Stimulated activated CD8-positive, alpha-beta memory T cell treated with anti-CD3 and anti-CD28 coated beads, Interleukin-15, amount 100 ng/mL, for 24 hours (primary cell): ENCODE measurements at regions not wholly inside any gene's neighbourhood (a gene's known extent, or its start where the extent isn't known, plus 50 kb on each side); places are given as distances from the start of the nearest gene placed in this dataset.

Experiments
- DNase-seq: peaks from one replicate; pipeline ENCODE4 v3.0.0-alpha.2; 2020; ENCODE audit warnings: low read depth

DNA sequence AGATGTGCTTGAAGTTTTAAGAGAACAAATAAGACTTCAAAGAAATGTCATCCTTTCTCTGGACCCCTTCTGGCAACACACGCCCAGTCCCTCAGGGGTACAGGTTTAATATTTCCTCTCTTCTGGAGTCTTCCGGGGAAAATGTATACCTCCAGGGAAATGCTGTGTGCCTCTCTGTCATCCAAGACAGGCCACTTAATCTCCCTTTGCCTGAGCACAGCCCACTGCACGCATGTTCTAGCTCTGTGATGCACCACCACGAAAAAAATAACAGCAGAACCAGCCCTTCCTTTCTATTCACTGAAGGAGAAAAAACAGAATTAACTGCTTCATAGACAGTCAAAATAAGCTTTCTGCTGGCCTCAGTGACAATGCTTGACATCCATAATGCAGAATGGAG, 140.1 kb downstream of the RBFOX3 start:
- no peak for DNase-seq

DNA sequence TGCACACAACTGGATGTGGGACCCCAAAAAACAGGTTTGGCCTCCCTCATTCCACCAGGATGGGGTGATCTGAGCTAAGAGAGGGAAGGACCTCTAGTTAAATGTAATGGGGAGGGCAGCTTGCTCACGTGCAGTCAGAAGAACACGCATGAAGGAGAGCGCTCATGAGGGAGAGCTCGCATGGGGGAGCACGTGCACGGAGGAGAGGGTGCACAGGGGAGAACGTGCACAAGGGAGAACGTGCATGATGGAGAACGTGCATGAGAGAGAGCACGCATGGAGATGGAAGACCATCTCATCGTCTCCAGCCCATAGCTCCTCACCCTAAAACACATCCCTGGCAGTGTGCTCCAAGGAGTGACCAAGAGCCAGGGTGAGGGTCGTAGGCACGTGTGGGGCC, 141.2 kb downstream of the RBFOX3 start:
- no peak for DNase-seq

DNA sequence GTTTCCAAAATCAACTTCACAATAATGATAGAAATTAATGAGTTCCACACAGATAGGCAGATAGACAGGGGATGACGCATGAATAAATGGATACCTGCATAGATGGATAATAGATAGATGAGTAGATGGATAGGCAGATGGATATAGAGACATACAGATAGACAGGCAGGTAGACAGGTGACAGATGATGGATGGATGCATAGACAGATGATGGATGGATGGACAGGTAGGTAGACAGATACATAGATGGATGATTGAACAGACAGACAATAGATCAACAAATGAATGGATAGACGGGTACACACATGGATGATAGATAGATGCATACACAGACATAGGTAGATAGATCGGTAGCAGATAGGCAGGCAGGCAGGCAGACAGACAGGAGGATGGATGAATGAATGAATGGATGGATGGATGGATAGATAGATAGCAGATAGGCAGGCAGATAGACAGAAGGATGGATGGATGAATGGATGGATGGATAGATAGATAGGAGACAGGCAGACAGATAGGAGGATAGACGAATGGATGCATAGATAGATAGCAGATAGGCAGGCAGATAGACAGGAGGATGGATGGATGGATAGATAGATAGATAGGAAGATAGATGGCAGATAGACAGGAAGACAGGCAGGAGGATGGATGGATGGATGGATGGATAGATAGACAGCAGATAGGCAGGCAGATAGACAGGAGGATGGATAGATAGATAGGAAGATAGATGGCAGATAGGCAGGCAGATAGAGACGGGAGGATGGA, 142.5 kb downstream of the RBFOX3 start:
- DNase-seq = no peak

DNA sequence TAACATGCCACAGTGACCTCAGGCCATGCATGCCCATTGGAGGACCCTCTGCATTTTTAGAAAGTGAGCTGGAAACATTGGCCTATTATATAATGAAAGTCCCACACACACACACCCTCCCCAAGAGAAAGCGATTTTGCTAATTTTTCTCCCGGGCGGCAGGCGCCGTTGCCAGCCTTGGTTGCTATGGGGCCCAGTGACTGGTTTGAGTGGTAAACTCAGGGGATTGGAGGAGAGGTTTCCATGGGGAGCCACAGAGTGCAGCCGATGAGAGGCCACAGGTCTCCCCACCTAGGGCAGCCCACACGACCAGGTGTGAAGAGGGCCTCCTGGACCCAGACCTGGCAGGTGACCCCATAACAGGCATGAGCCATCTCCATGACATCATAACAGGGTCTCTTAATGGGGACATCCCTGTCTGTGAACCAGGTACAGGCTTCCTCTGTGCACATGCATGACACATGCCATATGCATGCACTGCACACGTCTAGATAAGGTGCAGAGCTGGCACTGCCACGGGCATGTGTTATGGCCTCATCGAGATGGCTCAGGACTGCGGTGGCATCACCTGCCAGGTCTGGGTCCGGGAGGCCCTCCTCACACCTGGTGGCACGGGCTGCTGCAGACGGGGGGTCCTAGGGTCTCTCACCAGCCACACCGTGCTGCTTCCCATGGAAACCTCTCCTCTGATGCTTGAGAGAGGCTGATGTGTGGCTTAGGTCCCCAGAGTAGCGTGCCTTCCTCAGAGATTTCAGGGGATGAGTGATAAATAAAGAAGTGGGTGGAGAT, 144.1 kb downstream of the RBFOX3 start:
- DNase-seq = no peak

- no peak for DNase-seq
Observed at GRCh38 chr17:79465681-79466025, 145.2 kb downstream of the RBFOX3 start.

- DNase-seq = no peak
Observed at GRCh38 chr17:79465011-79465680, 145.7 kb downstream of the RBFOX3 start.

DNA sequence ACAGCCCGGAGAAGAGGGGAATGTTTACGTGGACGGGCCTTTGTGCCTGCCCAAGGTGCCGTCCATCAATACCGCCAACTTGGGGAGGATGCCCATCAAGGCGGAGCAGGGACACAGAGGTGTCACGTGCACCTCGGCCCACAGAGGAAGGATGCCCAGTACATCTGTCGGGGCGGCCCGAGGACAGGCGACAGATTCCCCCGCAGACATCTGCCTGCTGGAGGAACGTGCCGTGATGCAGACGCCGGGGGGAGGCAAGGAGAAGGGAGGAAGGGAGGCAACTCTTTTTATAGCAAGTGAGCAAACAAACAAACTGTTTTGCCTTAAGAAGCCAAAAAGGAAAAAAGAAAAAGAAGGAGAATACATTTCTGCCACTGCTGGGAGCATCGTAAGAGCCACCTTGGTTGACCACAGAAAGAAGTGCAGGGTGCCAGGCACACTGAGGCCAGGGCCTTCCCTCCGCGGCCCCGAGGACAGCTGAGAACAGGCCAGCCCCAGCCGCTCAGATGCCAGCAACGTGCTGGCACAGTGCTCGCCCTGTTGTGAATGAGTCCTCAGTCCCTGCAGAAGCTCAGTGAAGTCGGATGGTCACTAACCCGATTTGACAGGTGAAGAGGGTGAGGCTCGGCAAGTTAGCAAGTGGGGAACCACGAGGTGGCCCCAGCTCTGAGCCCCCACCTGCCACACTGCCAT, 146.4 kb downstream of the RBFOX3 start:
- no peak for DNase-seq

- no peak for DNase-seq
Observed at GRCh38 chr17:79463421-79464317, 147.2 kb downstream of the RBFOX3 start.

DNA sequence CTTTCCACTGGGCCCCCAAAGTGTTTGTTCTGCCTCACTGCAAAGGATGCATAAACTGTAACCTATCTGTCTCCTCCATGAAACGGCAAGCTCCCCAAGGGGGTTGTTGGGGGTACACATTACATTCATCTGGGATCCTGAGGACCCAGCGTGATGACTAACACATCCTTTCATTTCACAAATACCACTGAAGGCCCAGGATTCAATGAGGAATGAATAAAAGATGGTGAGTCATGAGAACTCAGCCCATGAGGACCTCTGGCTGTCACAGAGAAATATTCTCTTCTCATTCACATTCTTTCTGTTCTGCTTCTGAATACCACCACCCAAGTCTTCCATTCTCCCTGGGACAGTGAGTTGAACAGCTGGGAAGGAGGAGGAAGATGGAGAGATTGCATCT, 149.8 kb downstream of the RBFOX3 start:
- no peak for DNase-seq

DNA sequence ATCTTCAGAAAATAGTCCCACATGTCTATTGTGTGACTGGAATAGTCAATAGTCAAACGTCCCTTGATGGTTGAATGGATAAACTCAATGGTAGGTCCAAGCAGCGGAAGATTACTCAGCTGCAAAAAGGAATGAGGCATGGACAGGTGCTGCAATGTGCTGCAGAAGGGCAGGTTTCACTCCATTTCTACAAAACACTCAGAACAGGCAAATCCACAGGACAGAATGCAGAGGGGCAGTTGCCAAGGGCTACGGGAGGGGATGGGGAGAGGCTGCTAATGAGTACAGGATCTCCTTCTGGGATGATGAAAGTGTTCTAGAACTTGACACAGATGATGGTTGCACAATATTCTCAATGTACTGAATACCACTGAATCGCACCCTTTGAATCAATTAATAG, 151.0 kb downstream of the RBFOX3 start:
- DNase-seq = no peak

GRCh38 chr17:79459003-79459655, 151.7 kb downstream of the RBFOX3 start:
- DNase-seq = no peak

DNA sequence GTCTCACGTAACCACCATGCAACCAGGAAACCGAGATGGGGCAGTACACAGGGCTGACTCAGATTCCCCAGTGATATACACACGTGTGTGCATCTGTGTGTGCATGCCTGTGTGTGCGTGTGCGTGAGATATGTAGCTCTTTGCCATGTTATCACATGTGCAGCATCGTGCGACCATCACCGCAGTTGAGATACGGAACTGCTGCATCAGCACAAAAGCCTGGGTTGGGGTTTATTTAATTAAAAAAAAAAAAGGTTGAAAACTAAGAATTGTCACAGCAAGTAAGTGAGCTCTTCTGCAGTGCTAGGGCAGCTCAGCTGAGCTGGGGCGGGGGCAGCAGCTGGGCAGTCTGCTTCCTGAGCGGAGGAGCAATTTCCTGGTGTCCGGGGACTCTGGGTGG, 152.5 kb downstream of the RBFOX3 start:
- DNase-seq = no peak

- no peak for DNase-seq
Observed at GRCh38 chr17:79457889-79458288, 153.0 kb downstream of the RBFOX3 start.

DNA sequence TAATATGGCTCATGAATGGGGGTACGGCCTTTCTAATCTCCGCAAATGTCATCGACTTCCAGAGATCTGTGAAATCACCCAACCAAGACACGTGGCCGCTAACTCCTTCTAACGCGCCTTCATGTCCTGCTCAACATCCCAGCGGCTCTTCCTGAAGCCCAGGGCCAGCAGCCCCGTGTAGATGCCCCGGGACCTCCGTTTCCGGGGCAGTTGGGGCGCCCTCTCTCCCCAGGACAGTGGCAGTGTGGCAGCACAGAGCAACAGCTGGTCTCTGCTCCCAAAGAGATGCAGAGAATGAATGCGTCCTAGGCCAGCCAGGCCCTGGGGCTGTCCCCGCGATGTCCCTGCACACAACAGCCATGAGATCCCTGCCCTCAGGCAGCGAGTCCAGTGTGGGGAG, 153.5 kb downstream of the RBFOX3 start:
- DNase-seq = no peak

DNA sequence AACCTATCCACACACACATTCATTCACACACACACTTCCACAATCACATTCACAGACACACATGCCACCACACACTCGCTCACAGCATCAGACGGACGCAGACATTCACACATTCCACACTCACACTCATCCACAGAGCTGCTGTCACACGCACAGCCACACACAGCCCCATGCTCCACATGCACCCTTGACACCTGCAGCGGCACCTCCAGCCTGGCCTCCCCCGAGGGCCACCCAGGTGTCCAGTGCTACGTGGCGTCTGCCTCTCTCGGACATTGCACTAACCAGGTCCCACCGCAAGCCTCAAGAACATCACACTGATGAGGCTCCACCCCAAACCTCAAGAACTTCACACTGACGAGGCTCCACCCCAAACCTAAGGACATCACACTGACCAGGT, 155.2 kb downstream of the RBFOX3 start:
- DNase-seq = no peak

DNA sequence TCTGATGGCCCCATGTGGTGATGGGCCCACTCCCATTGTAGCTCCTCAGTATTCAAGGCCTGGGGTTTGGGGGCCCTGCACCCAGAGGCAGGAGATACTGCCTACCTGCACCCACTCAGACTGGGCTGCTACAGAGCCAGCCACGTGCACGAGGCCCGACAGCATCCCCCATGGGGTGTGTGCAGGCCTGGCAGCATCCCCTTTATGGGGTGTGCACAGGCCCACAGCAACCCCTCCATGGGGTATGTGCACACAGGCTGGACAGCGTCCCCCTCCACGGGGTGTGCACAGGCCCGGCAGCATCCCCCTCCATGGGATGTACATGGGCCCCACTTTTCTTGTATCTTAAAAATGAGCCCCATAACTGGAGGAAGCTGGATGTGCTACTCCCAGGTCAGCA, 156.0 kb downstream of the RBFOX3 start:
- DNase-seq = no peak

- DNase-seq = no peak
Observed at GRCh38 chr17:79453481-79453880, 157.4 kb downstream of the RBFOX3 start.

DNA sequence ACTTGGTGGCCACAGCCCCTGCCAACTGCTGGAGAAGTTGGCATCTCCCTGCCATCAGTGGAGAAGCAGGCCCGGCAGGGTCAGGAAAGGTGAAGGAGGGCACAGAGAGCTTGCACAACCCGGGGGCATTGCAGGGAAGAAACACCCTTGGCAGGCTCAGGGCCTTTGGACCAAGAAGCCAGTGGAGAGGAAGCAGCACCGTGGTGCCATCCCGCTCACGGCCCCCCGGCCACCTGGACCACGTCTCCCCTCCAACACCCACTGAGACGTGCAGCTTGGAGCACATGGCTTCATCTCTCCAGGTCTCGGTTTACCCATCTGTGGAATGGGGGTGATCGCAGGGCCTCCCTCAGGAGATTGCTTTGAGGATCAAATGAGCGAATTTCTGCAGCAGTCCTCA, 158.1 kb downstream of the RBFOX3 start:
- DNase-seq = no peak

DNA sequence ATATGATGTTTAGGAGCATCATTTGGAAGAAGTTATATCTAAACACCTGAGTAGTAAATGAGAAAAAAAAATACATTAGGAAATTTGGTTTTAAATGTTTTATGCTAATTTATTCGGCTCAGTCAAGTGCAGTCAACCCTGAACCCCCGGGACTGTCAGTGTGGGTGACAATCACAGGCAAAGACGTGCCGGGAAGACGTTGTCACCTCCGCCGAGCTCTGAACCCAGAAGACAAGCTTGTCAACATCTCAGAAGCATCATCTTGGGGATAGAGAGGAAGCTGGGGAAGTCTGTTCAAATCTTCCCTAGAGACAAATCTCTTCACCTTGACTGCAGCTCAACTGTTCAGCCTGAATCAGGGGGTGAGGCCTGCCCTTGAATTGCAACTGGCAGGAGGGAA, 159.7 kb downstream of the RBFOX3 start:
- no peak for DNase-seq

DNA sequence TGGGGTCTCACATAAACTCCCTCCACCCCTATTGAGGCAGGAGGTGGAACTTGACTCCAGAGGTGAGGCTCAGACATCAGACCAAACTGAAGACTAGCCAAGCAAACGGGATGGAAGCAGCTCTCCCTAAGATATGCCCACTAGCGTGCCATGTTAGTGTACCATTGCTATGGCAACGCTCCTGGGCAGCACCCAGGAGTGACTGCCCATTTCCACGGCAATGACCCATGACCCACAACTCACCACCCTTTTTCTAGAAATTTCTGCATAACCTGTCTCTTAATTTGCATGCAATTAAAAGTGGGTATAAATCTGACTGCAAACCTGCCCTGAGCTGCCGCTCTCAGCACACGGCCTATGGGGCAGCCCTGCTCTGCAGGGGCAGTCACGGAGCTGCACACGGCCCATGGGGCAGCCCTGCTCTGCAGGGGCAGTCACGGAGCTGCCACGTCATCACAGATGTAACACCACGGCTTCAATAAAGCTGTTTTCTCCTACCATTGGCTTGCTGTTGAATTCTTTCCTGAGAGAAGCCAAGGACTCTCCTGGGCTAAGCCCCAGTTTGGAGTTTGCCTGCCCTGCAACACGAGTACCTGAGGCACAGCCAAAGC, 164.3 kb downstream of the RBFOX3 start:
- DNase-seq = no peak

- DNase-seq = no peak
Observed at GRCh38 chr17:79444198-79444597, 166.7 kb downstream of the RBFOX3 start.
